A673 (cell line): ENCODE measurements at regions not wholly inside any gene's neighbourhood (a gene's known extent, or its start where the extent isn't known, plus 50 kb on each side); places are given as distances from the start of the nearest gene placed in this dataset.

Experiments used
- BruUV-seq: library from RNA; stranded (reverse); fragments of 400-500 nt; replicated peaks from 2 replicates; lab custom pipeline; 2021; lab: Mats Ljungman, UMichigan
- CTCF ChIA-PET: fragments of 300-600 bp; sonication (Branson Sonifier 250); formaldehyde crosslinking; loops from one replicate; lab custom pipeline; 2022; ENCODE audit warnings: antibody characterized with exemption; lab: Charles Lee
- POLR2A ChIA-PET: fragments of 300-600 bp; sonication (Branson Sonifier 250); formaldehyde crosslinking; loops from one replicate; lab custom pipeline; 2022; ENCODE audit warnings: antibody characterized with exemption; ENCODE audit not compliant: low non-redundant PET; lab: Charles Lee
- DNase-seq: peaks from one replicate; pipeline ENCODE4 v3.0.0-alpha.2; 2015; ENCODE audit warnings: low spot score
- H3K27ac ChIP-seq: fragments of 200-600 bp; sonication (generic); 2 replicates; pipeline ENCODE4 v1.5.1; 2016; ENCODE audit warnings: mixed run types, low read depth, mild to moderate bottlenecking, mixed read lengths, antibody characterized with exemption, low read length; ENCODE audit not compliant: poor library complexity, severe bottlenecking
- H3K27me3 ChIP-seq: fragments of 200-600 bp; sonication (generic); replicated peaks from 2 replicates; pipeline ENCODE4 v1.6.1; 2017; ENCODE audit warnings: mixed run types, low read depth, mild to moderate bottlenecking, mixed read lengths, antibody characterized with exemption, low read length; ENCODE audit not compliant: insufficient read depth, poor library complexity
- H3K36me3 ChIP-seq: fragments of 200-600 bp; sonication (generic); 2 replicates; pipeline ENCODE4 v1.6.1; 2016; ENCODE audit warnings: mixed run types, mild to moderate bottlenecking, mixed read lengths, antibody characterized with exemption, low read length; ENCODE audit not compliant: insufficient read depth, poor library complexity, severe bottlenecking
- H3K4me1 ChIP-seq: fragments of 200-600 bp; sonication (generic); 2 replicates; pipeline ENCODE4 v1.6.1; 2017; ENCODE audit warnings: mixed run types, mild to moderate bottlenecking, mixed read lengths, antibody characterized with exemption, low read length; ENCODE audit not compliant: insufficient read depth, poor library complexity, severe bottlenecking
- H3K4me3 ChIP-seq: fragments of 200-600 bp; sonication (generic); 2 replicates; pipeline ENCODE4 v1.5.1; 2016; ENCODE audit warnings: low read depth, mixed run types, mild to moderate bottlenecking, mixed read lengths, low read length; ENCODE audit not compliant: poor library complexity, severe bottlenecking
- H3K9me3 ChIP-seq: fragments of 200-600 bp; sonication (generic); 2 replicates; pipeline ENCODE4 v1.6.1; 2016; ENCODE audit warnings: mixed run types, low read depth, mild to moderate bottlenecking, mixed read lengths, antibody characterized with exemption, low read length; ENCODE audit not compliant: poor library complexity, severe bottlenecking
- CTCF ChIP-seq: fragments of 300-800, 200-600 bp; sonication (generic); conservative IDR thresholded peaks from 2 replicates; pipeline ENCODE4 v1.5.1; 2017; ENCODE audit warnings: low read depth, mild to moderate bottlenecking, antibody characterized with exemption, low read length, moderate library complexity, mixed read lengths
- EZH2 ChIP-seq: fragments of 200-600 bp; sonication (generic); IDR thresholded peaks from 2 replicates; pipeline ENCODE4 v1.6.1; 2017; ENCODE audit warnings: borderline replicate concordance, low read depth, mild to moderate bottlenecking, mixed read lengths, antibody characterized with exemption, low read length; ENCODE audit not compliant: poor library complexity, severe bottlenecking
- intact Hi-C: fragments of 100-400 bp; cut with micrococcal nuclease; formaldehyde crosslinking; loops from one replicate; pipeline ENCODE4 v1.10.0; 2022; ENCODE audit not compliant: unreplicated experiment

- DNase-seq: no peak
- H3K9me3 ChIP-seq: no peaks in the 10 kb centered on the region
- H3K27ac ChIP-seq: no peak overlapping the region
- no peaks in the 10 kb centered on the region for H3K4me1 ChIP-seq
- POLR2A ChIA-PET: no interaction called here
- intact Hi-C loops: no loop called here
- H3K36me3 ChIP-seq: no peaks in the 10 kb centered on the region
- no TSS peak for BruUV-seq
- TF ChIP-seq CTCF (no peak), EZH2 (no peak)
- CTCF ChIA-PET: no interaction called here
- no peak overlapping the region for H3K4me3 ChIP-seq
- H3K27me3 ChIP-seq: no peaks in the 10 kb centered on the region
Measured at GRCh38 chr3:75218577-75218976, 445.6 kb upstream of the FRG2C start.

DNA sequence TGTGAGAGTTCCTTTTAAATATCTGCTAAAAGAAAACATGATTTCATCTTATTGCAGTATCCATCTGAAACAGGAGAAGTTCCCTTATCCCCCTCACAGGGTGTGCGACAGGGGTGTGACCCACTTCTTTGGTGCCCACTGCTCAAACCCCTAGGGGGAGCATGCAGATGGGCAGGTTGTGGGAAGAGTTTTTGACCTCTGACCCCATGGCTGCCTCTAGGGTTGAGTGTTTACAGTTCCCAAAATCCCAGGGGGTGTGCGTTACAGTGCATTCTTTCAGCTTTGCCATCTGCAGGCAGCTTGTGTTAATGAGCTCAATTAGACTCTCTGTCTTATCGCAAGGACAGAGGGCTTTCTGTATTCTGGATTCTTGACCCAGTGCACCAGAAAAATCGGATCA, 443.2 kb upstream of the FRG2C start:
- Histone ChIP-seq H3K27ac (no peak overlapping the region), H3K9me3 (no peaks in the 10 kb centered on the region), H3K4me3 (no peak overlapping the region), H3K27me3 (no peaks in the 10 kb centered on the region), H3K4me1 (no peaks in the 10 kb centered on the region), H3K36me3 (no peaks in the 10 kb centered on the region)
- CTCF ChIA-PET: no interaction called here
- BruUV-seq: no TSS peak
- TF ChIP-seq CTCF: no peak
- no peak for TF ChIP-seq EZH2
- POLR2A ChIA-PET: no interaction called here
- intact Hi-C loops: no loop called here
- DNase-seq: no peak

DNA sequence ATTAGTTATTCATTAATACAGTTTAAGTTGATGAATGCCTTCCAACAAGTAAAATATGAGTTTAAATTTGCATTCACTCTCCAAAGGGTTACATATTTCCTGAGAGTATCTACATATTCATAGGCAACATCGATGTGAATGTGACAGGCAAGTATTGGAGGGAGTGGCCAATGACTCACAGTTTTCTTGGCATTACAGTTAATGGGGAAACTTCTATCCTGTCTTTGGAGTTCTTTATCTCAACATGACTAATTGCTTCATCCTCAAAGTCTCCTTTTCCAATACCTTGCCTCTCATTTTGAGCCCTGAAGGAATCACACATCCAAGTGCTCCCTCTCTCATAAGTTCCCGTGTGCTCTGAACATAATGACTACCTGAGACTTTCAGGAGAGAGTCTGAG, 439.7 kb upstream of the FRG2C start:
- no peak overlapping the region for H3K4me3 ChIP-seq
- ChIA-PET POLR2A (no interaction called here), CTCF (no interaction called here)
- H3K36me3 ChIP-seq: no peaks in the 10 kb centered on the region
- no peaks in the 10 kb centered on the region for H3K4me1 ChIP-seq
- no peak for TF ChIP-seq CTCF
- TF ChIP-seq EZH2: no peak
- no peaks in the 10 kb centered on the region for H3K9me3 ChIP-seq
- DNase-seq: peak; percentile 1
- H3K27ac ChIP-seq: no peak overlapping the region
- H3K27me3 ChIP-seq: no peaks in the 10 kb centered on the region
- BruUV-seq: no TSS peak
- intact Hi-C loops: no loop called here
